NCI-H1930 (cell line): ENCODE measurements at regions not wholly inside any gene's neighbourhood (a gene's known extent, or its start where the extent isn't known, plus 50 kb on each side); places are given as distances from the start of the nearest gene placed in this dataset.
"Not testable (repeated sequence)": the region's sequence is repeated elsewhere in the genome, so short reads cannot be mapped to it uniquely, and the experiment has no call there.

ENCODE experiments used
- DNase-seq, 2 experiments: peaks; one replicate each; lab custom pipeline; 2025; lab: John Stamatoyannopoulos, UW

DNA sequence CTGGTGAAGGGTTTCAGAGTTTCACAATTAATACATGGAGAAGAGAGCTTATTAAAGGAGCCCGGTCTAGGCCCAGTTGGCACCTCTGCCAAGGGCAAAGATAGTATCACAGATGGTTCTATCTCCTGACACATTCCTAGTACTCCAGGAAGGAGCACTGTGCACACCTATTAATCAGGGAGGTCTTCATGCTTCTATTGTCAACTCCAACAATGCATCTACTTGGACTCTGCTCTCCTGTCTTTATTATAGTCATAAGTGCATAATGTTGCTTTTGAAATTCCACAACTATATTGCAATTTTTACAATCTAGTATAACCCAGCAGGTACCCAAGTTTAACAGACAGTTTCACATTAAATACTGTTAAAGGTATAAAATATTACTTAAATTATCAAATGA lies 174.5 kb upstream of the TSC22D1 start:
- no peak for DNase-seq

DNA sequence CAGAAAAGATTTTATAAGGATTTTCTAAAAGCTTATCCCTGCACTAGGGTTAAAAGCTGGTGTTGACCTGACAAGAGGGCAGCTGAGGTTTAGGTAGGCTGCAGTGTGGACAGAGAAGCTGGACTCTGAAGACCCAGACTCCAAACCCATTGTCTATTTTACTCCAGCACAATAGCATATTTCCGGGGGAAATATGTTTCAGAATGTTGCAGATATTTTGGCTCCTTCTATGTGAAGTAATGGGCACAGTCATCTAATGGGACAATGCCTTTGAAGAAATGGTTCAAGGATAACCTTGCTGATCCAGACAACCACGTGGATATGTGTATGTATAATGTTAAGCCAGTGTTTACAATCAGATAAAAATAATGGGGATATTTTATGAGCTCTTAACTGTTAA lies 173.8 kb upstream of the TSC22D1 start:
- DNase-seq, result no peak

DNA sequence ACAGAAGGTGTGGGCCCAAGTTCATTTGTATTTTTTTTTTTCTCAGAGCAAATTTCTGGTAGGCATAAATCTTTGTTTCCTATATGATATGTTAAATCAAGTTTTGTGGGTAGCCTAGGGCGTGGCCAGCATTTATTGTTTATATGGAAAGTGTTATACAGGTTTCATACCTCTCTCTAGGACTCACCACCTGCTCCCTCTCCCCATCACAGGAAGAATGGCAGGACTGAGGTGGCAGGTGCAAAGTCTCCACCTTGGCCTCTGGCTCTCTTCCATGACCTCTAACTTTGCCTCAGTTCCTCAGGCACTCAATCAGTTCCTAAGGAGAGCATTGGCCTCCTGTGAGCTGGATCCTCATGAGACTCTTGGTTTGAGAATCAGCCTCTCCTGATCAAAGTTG lies 172.3 kb upstream of the TSC22D1 start:
- no peak for DNase-seq

DNA sequence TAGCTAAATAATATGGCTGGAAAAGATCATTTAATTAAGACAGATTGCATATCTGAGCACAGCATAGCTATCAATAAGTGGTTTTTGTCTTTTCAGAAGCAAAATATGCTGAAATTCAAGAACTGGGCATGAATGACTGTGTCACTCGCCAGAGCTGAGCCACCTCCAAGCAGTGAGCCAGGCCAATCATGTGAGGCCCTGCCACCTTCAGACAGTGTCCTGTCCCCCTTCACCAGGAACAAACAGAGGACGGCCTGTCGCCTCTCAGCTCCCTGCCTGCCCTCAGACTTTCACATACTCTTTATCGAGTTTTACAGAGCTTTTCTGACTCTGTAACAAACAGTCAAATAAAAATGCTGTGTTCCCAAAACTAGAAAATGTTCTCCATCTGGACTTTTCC lies 171.0 kb upstream of the TSC22D1 start:
- DNase-seq, result no peak

DNA sequence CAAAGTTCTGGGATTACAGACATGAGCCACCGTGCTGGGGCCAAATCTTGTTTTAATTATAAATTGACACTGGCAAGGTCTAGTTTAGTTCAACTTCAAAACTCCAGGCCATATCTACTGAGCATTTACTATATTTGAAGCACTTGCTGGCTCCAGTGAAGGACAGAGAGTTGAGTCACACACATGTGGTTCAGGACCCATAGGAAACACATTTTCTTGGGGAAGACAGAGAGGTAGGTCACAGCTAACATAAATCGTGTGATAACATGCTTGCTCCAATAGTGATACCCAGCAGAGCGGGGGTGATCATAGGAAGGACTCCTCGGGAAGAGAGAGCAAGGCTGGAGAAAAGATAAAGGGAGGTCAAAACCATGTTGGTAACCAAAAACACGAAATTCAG lies 170.6 kb upstream of the TSC22D1 start:
- no peak for DNase-seq

DNA sequence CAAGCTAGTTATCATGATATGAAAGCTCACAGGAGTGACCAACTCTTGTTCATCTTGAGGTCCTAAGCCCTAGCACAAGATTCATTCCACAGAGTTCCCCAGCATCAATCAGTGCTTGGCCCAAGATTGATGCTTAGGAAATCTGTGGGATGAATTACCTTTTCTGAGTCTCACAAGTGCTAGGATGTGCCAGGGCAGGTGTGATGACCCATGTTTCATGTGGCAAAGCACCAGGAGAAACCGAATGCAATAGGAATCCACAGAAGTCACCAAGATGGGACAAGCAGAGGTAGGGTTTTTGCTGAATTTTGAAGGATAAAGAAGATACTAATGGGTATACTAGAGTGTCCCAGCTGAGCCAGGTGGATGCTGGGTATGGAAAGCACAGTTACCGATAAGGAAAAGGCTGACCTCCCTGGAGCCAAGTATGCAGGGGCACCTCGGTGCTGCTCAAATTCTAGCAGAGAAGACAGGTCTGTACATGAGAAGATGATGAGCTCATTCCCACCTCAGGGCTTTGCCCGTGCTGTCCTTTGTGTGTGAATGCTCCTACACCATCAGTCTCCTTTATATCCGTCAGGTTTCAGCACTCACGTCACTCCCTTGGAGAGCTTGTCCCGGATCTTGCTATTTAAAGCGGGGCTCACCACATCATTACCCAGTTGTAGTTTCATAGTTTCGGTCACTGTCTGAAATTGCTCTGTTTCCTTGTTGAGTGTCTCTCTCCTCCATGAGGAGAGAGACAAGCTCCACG lies 168.9 kb upstream of the TSC22D1 start:
- DNase-seq, result no peak

DNA sequence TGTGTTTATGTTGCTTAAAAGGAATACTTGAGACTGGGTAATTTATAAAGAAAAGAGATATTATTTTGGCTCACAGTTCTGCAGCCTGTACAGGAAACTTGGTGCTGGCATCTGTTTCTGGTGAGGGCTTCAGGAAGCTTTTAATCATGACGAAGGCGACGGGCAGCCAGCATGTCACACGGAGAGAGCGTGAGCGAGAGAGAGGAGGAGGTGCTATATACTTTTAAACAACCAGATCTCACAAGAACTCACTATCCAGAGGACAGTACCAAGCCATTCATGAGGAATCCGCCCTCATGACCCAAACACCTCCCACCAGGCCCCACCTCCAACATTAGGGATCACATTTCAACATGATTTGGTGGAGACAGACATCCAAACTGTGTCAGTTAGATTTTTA lies 163.4 kb upstream of the TSC22D1 start:
- DNase-seq, result no peak

DNA sequence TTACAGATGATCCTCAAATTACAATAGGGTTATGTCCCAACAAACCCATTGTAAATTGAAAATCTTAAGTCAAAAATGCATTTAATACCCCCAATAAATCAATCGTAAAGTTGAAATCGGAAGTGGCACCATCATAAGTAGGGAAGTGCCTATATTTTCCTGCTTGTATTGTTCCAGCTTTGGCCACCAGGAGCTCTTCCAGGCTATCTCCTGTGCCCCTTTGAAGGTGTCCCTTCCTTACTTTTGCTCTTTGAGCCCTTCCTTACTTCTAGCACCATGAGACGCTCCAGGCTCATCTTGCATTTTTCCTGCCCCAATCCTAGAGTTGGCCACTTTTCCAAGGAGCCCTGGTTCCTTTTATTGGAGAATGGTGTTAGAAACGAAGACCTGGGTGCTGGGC lies 163.0 kb upstream of the TSC22D1 start:
- DNase-seq, result no peak

DNA sequence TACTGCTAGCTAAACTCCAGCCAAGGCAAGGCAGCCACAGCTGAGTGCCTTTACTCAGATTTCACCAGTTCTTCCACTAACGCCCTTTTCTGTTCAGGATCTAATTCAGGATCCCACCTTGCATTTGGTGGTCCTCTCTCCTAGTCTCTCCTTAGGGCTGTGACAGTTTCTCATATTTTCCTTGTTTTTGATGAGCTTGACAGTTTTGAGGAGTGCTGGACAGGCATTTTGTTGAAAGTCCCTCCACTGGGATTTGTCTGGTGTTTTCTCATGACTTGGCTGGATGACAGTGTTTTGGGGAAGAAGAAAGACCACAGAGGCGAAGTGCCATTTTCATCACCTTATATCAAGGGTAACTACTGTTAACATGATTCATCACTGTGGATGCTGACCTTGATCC lies 162.3 kb upstream of the TSC22D1 start:
- DNase-seq, result no peak

DNA sequence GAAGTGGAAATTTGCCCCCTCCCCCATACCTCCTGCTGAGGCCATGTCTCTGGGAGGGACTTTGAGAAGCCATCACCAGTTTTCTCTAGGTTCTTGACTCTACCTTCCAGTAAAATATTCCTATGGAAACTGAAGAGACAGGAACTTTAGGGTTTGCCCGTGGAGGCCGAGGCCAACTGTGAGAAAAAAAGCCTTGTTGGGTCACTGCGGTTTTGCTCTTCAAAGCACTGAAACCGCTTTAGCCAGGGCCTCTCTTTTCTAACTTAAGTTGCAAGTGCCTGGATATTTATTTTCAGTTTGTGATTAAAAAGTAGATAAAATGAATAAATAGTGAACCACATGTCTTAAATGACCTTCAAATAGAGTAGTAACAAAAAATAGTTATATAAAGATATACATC lies 159.7 kb upstream of the TSC22D1 start:
- DNase-seq, result no peak

DNA sequence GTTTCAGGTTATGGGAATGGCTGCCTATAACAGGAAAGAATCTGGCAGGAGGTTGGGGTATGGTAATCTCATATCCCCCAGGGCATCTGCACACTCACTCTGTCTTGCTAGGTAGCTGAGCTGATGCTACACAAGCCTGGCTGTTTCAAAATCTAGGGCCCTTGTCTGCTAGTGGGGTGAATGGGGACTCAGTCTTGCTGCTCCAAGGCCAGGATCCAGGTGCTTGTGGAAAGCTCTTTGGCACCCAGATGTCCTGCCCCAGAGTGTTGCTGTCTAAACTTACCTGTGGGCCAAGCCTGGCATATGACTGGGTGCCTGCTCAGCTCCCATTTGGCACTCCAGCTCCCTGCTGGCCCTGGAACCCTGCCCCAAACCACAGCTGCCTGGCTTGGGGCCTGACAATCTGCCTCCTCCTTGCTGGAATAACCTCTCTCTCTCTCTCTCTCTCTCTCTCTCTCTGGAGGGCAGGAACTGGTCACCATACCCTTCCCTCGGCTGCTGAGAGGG lies 158.1 kb upstream of the TSC22D1 start:
- no peak for DNase-seq

DNA sequence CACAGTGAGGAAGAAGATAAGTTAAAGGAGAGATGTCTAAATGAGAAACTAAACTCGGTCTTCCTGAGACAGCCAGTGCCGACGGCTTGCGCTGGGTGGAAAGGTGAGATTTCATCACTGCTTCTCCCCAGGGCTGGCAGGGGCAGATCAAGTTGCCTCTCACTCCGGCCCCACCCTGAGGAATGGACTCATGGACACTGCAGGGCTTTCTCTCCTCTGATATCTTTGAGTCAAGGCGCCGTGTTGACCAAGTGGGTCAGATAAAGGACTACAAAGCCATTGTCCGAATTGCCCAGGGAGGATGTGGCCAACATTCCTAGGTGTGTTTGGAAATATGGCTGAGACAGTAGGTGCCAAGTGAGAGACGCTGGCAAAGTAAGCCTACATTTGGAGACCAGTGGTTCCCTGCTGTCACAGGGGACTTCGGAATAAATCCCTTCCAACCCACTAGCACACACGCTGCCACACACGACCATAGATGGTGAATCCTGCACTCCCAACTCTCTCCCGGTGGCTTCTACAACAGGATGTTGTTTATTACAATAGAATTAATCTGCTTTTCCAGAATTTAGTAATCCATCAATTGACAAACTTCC lies 156.5 kb upstream of the TSC22D1 start:
- DNase-seq, result no peak

DNA sequence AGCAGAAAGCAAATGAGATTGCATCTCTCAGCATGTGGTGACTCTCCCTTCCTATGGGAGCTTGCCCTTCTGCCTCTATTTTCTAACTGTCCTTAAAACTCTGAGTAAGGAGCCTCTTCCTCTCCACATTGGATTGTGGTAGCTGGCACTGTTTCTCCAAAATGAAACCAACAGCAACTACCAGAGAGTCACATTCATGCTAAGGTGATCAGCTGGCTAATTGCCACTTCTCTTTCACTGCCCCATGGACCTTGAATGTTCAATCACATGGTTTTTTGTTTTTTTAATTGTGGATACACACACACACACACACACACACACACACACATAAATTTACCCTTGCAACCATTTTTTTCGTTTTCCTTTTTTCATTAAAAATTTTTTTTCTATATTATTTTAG lies 154.7 kb upstream of the TSC22D1 start:
- DNase-seq, result no peak

DNA sequence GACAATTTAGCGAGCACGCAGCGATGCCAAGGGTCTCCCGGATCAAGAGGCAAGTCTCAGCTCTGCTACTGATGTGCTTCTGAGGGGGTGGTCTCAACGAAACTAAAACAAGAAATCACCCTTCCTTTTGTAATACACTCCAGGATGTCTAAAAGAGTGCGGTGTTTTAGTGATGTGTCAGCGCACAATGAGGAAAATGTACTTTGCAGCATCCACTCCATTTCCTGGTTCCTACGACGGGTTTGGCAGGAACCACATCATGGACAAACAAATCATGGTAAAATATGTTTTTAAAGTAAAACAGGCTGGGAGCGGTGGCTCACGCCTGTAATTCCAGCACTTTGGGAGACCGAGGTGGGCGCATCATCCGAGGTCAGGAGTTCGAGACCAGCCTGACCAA lies 154.0 kb upstream of the TSC22D1 start:
- no peak for DNase-seq

DNA sequence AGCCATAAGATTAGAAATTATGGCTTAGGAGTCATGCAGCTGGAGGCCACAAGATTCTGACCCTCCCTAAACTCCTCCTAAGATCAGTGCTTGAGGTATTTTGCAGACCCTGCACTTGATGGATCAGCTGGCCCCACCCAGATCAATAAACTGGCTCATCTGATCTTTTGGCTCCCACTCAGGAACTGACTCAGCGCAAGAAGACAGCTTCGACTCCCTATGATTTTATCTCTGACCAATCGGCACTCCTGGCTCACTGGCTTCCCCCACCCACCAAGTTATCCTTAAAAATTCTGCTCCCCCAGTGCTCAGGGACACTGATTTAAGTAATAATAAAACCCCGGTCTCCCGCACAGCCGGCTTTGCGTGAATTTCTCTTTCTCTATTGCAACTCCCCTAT lies 151.5 kb upstream of the TSC22D1 start:
- not testable (repeated sequence) for DNase-seq

DNA sequence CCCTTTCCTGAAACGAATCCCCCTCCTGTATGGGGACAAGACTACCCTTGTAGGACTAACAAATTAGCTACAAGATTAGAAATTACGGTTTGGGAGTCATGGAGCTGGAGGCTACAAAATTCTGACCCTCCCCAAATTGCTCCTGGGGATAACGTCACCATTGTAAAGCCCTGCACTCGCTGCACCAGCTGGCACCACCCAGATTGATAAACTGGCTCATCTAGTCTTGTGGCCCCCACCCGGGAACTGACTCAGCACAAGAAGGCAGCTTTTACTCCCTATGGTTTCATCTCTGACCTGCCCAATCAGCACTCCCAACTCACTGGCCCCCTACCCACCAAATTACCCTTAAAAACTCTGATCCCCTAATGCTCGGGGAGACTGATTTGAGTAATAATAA lies 150.6 kb upstream of the TSC22D1 start:
- no peak for DNase-seq

DNA sequence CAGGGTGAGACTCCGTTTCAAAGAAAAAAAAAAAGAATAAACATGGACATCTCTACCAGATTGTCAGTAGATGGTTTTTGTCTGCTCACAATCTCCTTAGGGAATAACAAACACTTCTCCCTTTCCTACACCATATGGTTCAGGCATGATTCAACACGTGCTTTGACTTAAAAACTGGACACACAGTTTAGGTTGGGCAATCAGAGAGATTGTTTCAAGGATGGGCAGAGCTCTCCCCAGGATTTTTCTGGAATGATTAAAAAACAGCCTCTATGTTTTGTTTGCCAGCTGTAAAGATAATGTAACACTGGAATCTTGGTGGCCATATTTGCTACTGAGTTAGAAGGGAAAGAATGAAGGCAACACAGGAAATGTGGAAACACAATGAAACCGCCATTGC lies 150.1 kb upstream of the TSC22D1 start:
- DNase-seq, result no peak

DNA sequence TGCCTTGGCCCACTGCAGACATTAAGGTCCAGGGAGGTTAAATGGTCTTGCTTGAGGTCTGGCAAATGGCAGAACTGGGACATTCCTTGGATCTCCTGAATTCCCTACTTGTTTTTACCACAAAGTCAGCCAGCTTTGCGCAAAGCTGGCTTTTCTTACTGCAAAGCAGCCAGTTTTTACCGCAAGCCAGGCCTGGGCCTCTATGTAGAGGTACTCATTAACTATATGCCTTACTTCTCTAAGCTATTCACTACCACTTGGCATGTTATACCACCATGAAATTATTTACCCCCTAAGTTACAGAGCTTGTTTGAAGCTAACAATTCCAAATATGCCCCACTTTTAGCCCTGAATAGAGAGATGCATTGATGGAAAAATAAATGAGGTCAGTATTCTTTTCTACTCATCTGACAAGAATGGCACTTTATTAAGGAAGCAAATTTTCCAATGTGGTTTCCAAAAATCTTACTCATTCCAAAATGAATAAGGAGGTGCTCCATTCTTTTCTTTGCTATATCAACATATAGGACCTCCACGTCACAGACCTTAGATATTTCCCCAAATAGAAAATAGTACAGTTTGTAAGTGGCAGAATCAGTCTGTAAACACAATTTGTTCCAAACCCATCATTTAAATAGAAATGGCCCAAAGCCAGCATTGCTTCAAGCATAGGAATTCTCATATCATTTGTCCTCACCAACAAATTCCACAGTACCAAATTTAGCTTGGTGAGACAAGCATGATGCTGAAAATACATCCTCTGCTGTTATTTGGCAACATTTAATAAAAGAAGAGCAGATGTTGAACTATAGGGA lies 143.9 kb upstream of the TSC22D1 start:
- DNase-seq, result no peak

DNA sequence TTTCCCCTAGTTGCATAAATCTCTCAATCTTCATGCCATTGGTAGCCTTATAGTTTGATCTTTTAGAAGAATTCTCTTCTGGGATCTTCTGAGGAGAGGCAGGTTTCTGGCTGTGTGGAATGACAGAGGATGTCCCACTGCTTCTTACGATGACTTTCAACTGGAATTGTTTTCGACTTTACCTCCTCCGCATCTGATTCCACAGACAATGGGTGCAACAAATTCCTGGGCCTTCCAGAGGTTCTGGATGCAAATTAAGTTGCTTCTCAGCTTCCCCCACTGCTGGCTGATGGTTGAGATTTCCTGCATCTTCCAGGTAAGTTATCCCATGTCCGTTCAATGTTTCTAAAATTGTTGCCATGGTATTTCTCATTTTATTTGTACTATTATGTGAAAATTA lies 142.3 kb upstream of the TSC22D1 start:
- DNase-seq, result no peak

DNA sequence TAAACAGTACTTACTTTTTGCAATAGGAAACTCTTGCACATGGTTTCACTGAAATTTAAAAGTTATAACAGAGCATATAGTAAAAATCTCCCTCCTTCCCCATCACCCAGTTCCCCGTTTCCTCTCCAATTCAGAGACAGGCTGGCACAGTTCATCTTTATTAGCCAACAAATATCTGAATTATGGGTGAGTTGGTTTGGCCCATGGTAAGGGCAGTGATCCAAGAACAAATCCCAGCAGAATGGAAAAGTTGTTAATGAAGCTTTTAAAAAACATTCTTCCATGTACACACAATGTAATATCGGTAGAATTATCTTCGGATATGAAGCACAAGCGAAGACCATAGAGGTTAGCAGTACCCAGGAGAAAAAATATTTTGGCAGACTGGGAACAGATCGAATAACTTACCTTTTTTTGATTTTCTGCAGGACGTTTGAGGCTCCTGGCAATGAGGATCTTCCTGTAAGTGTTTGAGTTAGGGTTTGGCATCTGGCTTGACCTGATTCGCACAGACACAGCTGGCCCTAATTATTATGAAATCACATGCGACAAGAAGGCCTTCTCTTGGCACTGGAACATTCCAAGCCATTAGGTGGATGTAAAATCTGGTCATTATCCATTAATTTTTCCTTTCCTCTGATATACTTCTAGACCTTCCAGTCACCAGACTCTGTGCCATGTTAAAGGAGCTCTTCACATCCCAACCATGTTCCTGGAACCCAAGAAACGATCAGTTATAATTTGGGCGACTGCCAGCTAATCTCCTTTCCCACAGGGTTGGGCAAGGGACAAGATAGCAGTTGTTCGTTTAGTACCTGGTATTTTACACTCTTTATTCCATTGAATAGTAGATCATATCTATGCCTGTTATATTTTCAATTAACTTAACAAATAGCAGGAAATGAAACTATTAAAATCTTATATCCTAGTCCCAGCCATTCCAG lies 139.4 kb upstream of the TSC22D1 start:
- no peak for DNase-seq

DNA sequence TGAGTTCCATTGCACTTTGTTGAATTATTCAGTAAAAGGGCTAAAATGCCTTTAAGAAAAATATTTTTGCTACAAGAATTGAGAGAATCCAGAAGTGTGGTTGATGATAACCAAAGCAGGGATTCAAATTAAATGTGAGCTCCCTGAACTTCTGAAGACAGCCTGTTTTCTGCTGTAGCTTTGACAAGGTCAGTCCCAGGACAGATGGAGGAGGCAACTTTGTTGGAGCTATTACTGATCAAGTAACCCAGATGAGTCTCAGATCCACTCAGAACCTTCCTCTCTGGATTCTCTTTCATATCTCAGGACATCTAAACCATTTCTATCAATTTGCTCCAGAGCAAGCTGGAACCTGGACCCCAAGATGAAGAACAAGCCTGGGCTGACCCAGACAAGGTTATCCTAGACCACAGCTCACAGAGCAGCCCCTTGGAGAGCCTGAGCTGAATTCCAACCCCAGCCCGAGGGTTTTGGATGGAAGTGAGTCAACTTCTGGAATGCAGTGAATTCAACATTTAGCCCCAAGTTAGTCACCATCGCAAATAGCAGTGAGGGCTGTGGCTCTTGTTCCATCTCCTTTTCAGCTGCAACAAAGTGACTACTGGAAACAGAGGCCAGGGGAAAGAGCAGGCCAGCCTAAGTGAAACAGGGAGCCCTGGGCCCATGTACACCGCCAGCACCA lies 137.8 kb upstream of the TSC22D1 start:
- no peak for DNase-seq
